NCI-H1092 (cell line): ENCODE measurements at regions not wholly inside any gene's neighbourhood (a gene's known extent, or its start where the extent isn't known, plus 50 kb on each side); places are given as distances from the start of the nearest gene placed in this dataset.
A peak's percentile ranks its signal among the peaks of the same experiment; 100 is the strongest.
"Not testable (repeated sequence)": the region's sequence is repeated elsewhere in the genome, so short reads cannot be mapped to it uniquely, and the experiment has no call there.

Experiments used
- DNase-seq: peaks from one replicate; lab custom pipeline; 2025; lab: John Stamatoyannopoulos, UW

DNA sequence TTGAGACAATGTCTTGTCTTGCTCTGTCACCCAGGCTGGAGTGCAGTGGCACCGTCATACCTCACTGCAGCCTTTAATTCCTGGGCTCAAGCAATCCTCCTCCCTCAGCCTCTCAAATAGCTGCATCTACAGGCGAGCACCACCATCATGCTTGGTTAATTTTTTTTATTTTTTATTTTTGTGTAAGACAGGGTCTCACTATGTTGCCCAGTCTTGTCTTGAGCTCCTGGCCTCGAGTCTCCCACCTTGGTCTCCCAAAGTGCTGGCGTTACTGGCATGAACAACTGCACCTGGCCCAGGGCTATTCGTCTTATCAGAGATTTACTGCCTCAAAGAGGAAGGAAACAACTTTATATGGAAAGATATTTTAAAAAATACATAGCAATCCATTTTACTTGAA lies 102.8 kb upstream of the NUPR2 start:
- DNase-seq = no peak

DNA sequence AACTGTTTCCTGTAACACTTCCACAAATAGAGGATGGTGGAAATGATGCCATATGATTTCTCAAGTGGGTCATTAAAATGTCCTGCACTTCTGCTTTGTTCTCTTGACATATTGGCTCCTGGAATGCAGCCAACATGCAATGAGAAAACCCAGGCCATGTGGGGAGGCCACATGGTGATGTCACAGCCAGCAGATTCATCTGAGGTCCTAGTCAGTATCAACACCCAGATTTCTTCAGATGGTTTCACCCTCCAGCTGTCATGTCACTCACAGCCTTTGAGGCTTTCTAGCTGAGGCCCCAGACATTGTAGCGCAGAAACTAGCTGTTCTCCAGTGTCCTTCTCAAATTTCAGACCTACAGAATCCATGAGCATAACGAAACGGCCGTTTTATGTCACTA lies 102.3 kb upstream of the NUPR2 start:
- DNase-seq = peak; percentile 84

DNA sequence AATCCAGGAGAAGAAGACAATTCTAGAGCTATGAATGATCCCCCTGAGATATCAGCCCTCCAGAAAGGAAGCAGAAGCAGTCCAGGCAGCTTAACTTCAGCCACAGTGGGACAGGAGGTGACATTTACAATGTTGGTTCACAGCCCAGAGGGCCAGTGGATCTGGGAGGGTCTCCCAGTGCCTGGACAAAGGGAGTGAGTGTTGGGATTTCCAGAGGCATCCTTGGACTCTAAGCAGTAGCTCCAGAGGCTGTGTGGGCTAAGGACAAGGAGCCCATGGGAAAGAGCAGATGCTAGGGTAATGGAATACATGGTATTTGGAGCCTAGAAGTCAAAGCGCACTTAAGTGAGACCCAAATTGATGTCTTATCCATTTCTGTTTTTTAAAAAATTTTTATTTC lies 97.4 kb upstream of the NUPR2 start:
- no peak for DNase-seq

DNA sequence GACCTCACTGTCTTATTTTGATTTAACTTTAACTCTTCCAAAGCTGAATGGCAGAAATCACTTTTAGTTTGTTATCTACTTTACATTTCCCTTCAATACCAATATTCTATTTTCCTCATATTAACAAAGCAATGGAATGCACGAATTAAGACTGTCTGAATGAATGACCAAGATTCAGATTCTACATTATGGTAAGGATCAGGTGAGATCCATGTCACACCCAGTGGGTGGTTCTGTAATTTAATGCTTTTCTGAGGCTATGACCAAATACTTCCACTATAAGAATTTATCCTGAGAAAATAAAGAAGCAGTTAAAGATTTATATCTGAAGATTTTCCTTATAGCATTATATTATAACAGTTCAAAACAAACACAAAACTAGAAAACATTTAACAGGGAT lies 90.2 kb upstream of the NUPR2 start:
- DNase-seq = no peak

DNA sequence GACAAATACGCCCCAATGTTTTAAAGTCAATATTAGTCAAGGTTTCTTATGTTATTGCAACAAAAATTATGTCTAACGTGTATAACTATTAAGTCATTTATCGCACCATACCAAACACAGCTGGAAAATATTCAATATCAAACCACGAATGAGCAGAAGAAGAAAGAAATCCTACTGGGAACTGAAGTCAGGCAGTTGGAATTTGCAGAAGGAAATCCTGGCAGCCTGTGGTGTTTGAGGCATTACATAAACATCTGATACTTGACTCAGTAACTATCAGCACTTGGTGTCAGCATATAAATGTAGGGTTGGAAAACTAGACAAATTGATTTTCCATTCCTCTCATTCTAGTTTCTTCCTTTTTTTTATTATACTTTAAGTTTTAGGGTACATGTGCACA lies 83.4 kb upstream of the NUPR2 start:
- no peak for DNase-seq

DNA sequence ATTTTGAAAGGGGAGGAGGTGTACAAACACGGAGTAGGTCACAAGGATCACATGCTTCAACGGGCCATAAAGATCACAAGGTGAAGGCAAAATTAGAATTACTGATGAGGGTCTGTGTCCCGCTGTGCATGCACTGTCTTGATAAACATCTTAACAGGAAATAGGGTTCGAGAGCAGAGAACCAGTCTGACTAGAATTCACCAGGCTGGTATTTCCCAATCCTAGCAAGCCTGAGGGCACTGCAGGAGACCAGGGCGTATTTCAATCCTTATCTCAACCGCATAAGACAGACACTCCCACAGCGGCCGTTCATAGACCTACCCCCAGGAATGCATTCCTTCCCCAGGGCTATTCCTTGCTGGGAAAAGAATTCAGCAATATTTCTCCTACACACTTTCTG lies 80.0 kb upstream of the NUPR2 start:
- DNase-seq = not testable (repeated sequence)

DNA sequence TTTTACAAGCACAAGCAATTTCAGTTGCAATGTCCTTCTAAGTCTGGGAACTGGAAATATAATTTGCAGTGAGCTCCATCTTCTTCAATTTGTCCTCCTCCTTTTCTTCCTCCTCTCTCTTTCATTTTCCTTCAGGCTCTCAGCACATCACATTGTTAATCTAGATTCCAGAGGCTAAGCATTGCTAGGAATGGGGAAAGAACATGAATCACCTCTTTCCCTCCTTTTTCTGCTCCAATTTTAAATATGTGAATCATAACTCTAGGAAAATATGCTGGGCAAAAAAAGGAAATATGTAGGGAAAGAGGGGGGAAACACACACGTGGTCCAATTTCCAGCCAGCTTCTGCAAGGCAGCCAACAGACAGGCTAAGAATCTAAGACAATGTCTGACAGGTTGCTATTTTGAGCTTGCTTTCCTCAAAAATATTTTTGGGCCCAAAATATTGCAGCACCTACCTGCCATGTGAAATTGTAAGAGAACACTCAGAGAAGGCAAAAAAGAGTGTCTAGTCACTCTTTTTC lies 72.7 kb upstream of the NUPR2 start:
- DNase-seq = no peak

DNA sequence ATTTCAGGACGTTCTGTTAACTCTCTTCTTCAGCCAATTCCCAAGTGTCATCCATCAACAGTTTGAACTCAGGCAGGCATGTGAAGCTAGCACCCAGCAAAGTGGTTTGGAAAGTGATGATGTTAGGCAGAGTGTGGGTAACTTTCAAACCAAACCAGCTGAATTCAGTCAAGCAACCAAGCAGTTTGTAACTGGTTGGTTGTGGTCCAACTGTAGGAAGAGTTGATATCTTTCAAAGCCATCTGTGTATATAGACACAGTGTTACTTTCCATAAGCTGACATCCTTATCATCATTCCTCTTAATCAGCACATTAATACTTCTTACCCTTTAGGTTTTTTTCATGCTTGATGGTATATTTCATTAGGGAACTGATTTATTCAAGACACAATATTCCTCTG lies 72.2 kb upstream of the NUPR2 start:
- DNase-seq = no peak

DNA sequence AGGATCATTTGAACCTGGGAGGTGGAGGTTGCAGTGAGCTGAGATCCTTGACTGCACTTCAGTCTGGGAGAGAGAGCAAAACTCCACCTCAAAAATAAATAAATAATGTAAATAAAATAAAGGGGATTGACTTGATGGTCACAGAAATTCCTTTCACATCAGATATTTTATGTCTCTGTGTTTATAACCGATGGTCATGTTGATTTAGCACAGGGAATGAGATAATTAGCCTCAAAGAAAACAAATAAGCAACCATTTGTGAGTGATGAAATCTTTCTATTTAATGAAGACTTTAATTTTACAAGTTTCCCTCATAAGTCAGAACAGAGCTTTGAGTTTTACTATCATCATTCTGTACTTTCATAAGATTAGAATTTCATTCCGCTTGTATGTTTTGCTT lies 64.8 kb upstream of the NUPR2 start:
- DNase-seq = no peak

DNA sequence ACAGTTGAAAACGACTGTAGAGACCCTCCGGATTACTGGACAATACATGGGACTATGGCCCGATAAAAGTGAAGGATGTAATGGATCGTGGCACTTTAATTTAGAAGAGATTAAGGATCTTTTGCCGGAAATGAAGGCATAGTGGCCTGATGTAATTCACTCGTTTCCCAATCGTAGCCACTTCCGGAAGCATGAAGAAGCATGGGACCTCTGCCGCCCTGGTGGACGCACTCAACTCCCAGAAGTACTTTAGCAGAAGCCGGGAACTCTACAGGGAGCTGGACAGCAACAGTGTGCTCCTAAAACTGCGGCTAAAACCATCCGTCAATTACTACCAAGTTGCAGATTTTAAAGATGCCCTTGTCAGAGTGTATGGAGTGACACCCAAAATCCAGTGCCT lies 59.6 kb upstream of the NUPR2 start:
- DNase-seq = no peak

DNA sequence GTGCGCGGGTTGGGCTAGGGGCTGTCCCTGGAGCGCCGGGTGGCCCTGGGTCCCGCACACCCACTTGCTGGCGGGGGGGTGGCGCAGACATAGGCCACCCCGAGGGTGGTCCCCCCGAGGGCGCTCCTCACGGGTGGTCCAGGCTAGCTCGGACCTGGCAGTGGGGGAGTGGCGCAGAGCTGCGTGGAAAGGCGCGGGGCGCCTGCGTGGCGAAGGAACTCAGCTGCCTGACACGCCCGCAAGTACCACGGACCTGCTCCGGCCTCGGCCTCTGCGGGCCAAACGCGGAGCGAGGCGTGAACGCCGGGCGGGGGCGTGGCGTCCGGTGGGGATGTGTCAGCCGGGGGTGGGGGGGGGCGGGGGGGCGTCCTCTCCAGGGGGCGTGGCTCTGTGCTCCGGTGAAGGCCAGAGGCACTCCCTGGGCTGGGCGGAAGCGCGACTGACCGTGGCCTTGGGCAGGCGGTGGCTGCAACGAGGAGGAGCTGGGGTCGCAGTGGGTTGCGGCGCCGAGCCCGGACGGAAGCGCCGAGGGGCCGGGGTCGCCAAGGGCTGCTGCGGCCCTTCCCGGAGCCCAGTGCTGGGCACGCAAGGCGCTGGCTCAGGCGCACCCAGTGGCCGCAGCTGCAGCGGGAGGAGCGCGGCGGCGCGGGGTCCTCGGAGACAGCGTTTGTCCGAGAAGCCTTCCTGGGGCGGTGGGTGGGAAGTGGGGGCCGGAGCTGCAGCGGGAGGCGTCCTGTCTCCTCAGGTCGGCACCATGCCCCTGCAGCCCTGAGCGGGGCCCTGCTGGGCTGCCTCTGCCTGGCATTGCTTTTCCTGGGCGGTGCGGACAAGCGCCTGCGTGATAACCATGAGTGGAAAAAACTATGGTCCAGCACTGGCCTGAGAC lies 58.9 kb upstream of the NUPR2 start:
- no peak for DNase-seq

DNA sequence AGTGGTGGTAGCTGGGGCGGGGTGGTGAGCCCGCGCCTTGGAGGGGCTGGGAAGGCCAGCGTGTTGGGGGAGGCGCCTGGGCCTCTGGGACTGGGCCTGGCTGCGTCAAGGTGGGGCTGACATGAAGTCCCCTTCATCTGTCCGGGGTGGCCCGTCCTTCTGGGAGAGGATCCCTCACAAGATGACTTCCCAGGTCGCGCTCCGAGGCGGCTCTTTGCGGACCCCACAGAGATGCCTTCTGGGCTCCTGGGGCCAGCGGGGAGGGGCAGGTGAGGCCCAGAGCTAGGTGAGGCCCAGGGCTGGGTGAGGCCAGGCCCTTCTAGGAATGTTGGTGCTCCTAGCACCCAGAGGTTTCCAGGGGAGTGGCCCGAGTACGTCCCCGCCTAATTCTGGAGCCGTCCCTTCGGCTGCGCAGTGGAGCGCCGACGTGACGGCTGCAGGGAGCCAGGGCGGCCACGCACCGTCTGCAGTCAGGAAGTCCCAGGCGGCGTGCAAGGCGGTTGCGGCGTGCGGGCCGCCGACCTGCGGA lies 58.2 kb upstream of the NUPR2 start:
- no peak for DNase-seq
